ENCODE measurements at regions not wholly inside any gene's neighbourhood (a gene's known extent, or its start where the extent isn't known, plus 50 kb on each side); places are given as distances from the start of the nearest gene placed in this dataset.

DNA sequence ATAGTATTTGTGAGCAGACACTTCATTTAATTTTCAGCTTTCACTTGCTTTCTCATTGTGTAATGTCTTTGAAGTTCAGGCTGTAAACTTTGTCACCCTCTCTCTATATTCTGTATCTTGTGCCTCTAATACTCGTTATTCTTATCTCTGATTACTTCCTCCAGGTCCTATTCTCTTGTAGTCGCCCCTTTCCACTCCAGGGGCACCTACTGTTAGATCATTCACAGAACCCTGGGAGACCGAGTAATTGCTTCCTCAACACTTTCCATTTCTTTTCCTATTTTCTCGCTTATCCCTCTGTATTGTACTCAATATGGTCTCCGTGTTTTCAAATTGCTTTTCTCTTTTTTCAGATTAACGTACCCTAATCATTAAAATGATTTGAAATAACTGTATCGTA lies 93.9 kb upstream of the TDRD3 start:
- TF ChIP-seq POLR2A (IDR thresholded peaks at IDR 0.05; ENCODE audit: low read depth, low read length), result no peak
- TF ChIP-seq, protein P1, sequence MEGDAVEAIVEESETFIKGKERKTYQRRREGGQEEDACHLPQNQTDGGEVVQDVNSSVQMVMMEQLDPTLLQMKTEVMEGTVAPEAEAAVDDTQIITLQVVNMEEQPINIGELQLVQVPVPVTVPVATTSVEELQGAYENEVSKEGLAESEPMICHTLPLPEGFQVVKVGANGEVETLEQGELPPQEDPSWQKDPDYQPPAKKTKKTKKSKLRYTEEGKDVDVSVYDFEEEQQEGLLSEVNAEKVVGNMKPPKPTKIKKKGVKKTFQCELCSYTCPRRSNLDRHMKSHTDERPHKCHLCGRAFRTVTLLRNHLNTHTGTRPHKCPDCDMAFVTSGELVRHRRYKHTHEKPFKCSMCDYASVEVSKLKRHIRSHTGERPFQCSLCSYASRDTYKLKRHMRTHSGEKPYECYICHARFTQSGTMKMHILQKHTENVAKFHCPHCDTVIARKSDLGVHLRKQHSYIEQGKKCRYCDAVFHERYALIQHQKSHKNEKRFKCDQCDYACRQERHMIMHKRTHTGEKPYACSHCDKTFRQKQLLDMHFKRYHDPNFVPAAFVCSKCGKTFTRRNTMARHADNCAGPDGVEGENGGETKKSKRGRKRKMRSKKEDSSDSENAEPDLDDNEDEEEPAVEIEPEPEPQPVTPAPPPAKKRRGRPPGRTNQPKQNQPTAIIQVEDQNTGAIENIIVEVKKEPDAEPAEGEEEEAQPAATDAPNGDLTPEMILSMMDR (conservative IDR thresholded peaks at IDR 0.05; ENCODE audit: low read depth, low read length), result no peak
- TF ChIP-seq MAZ (IDR thresholded peaks at IDR 0.05; ENCODE audit: borderline replicate concordance, low read depth, low read length), result no peak
- TF ChIP-seq, protein P2, sequence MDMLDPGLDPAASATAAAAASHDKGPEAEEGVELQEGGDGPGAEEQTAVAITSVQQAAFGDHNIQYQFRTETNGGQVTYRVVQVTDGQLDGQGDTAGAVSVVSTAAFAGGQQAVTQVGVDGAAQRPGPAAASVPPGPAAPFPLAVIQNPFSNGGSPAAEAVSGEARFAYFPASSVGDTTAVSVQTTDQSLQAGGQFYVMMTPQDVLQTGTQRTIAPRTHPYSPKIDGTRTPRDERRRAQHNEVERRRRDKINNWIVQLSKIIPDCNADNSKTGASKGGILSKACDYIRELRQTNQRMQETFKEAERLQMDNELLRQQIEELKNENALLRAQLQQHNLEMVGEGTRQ (IDR thresholded peaks at IDR 0.05; ENCODE audit: low read depth, low read length), result no peak
- TF ChIP-seq BHLHE40 (IDR thresholded peaks at IDR 0.05; ENCODE audit: low read depth, low read length), result no peak
- TF ChIP-seq CEBPB (IDR thresholded peaks at IDR 0.05; ENCODE audit: low read depth, low read length), result no peak
- TF ChIP-seq CHD1 (IDR thresholded peaks at IDR 0.05; ENCODE audit: low read depth, low read length), result no peak
- no peak for TF ChIP-seq SMC3 (IDR thresholded peaks at IDR 0.05; ENCODE audit: low read depth, low read length)

Measured in IMR-90 (cell line).